NOMO-1 treated with DMSO at 0.1 percent for 48 hours (cell line): ENCODE measurements at regions not wholly inside any gene's neighbourhood (a gene's known extent, or its start where the extent isn't known, plus 50 kb on each side); places are given as distances from the start of the nearest gene placed in this dataset.

Experiments
- DNase-seq: peaks from one replicate; lab custom pipeline; 2025; ENCODE audit not compliant: unreplicated experiment; lab: John Stamatoyannopoulos, UW

GRCh38 chr11:119983816-119984215 lies 154.1 kb downstream of the TRIM29 start:
- DNase-seq, result no peak

- no peak for DNase-seq
Measured at GRCh38 chr11:119983240-119983732, 154.6 kb downstream of the TRIM29 start.

- no peak for DNase-seq
Measured at GRCh38 chr11:119982517-119983239, 155.2 kb downstream of the TRIM29 start.

GRCh38 chr11:119980431-119980830 lies 157.5 kb downstream of the TRIM29 start:
- no peak for DNase-seq

GRCh38 chr11:119979701-119980100 lies 158.2 kb downstream of the TRIM29 start:
- no peak for DNase-seq

- no peak for DNase-seq
Measured at GRCh38 chr11:119978696-119979095, 159.2 kb downstream of the TRIM29 start.

GRCh38 chr11:119977881-119978280 lies 160.0 kb downstream of the TRIM29 start:
- DNase-seq, result no peak

GRCh38 chr11:119977561-119977860 lies 160.4 kb downstream of the TRIM29 start:
- DNase-seq, result no peak

- DNase-seq, result no peak
Measured at GRCh38 chr11:119976805-119977560, 160.9 kb downstream of the TRIM29 start.

- DNase-seq, result no peak
Measured at GRCh38 chr11:119975561-119976152, 162.3 kb downstream of the TRIM29 start.

GRCh38 chr11:119974467-119974866 lies 163.4 kb downstream of the TRIM29 start:
- DNase-seq, result no peak

GRCh38 chr11:119974051-119974450 lies 163.9 kb downstream of the TRIM29 start:
- no peak for DNase-seq

- no peak for DNase-seq
Measured at GRCh38 chr11:119972281-119972680, 165.6 kb downstream of the TRIM29 start.

- DNase-seq, result no peak
Measured at GRCh38 chr11:119970555-119971304, 167.2 kb downstream of the TRIM29 start.

GRCh38 chr11:119964136-119965025 lies 173.5 kb downstream of the TRIM29 start:
- DNase-seq, result no peak

GRCh38 chr11:119957951-119958350 lies 180.0 kb downstream of the TRIM29 start:
- DNase-seq, result no peak

- no peak for DNase-seq
Measured at GRCh38 chr11:119952441-119952840, 185.5 kb downstream of the TRIM29 start.

GRCh38 chr11:119943298-119943655 lies 194.6 kb downstream of the TRIM29 start:
- no peak for DNase-seq

GRCh38 chr11:119942583-119943297 lies 195.2 kb downstream of the TRIM29 start:
- DNase-seq, result no peak
